Activated T-cell treated with anti-CD3 and anti-CD28 coated beads, Interleukin-2, amount 50 U/mL, for 24 hours (primary cell): ENCODE measurements at regions not wholly inside any gene's neighbourhood (a gene's known extent, or its start where the extent isn't known, plus 50 kb on each side); places are given as distances from the start of the nearest gene placed in this dataset.

Source experiments
- DNase-seq: peaks from one replicate; pipeline ENCODE4 v3.0.0-alpha.2; 2020
- H3K27ac Mint-ChIP-seq: 2 replicates; pipeline ENCODE4 v1.8.0; 2020; ENCODE audit warnings: mild to moderate bottlenecking, mixed read lengths
- H3K27me3 Mint-ChIP-seq: 2 replicates; pipeline ENCODE4 v1.8.0; 2020; ENCODE audit warnings: mixed read lengths
- H3K36me3 Mint-ChIP-seq: 2 replicates; pipeline ENCODE4 v1.8.0; 2020; ENCODE audit warnings: low read depth, mixed read lengths
- H3K4me1 Mint-ChIP-seq: 2 replicates; pipeline ENCODE4 v1.8.0; 2020; ENCODE audit warnings: low read depth, mixed read lengths
- H3K4me3 Mint-ChIP-seq: 2 replicates; pipeline ENCODE4 v1.8.0; 2020; ENCODE audit warnings: mild to moderate bottlenecking, moderate library complexity, mixed read lengths
- H3K9me3 Mint-ChIP-seq: 2 replicates; pipeline ENCODE4 v1.8.0; 2020; ENCODE audit warnings: mixed read lengths

- Mint-ChIP-seq H3K27me3 (no peaks in the 10 kb centered on the region), H3K9me3 (no peaks in the 10 kb centered on the region), H3K27ac (no peak overlapping the region), H3K4me3 (no peak overlapping the region), H3K36me3 (no peaks in the 10 kb centered on the region), H3K4me1 (no peaks in the 10 kb centered on the region)
- no peak for DNase-seq
These were observed 150.9 kb downstream of the COL6A3 start for GRCh38 chr2:237262838-237263771.

GRCh38 chr2:237264480-237265219, 149.3 kb downstream of the COL6A3 start:
- no peaks in the 10 kb centered on the region for H3K4me1 Mint-ChIP-seq
- H3K27me3 Mint-ChIP-seq = peaks cover 9% of the 10 kb centered on the region
- H3K9me3 Mint-ChIP-seq = no peaks in the 10 kb centered on the region
- H3K4me3 Mint-ChIP-seq = no peak overlapping the region
- H3K27ac Mint-ChIP-seq = no peak overlapping the region
- no peaks in the 10 kb centered on the region for H3K36me3 Mint-ChIP-seq
- no peak for DNase-seq

GRCh38 chr2:237268004-237268708, 145.8 kb downstream of the COL6A3 start:
- Mint-ChIP-seq H3K27ac (no peak overlapping the region), H3K4me3 (no peak overlapping the region), H3K9me3 (no peaks in the 10 kb centered on the region), H3K36me3 (no peaks in the 10 kb centered on the region), H3K4me1 (no peaks in the 10 kb centered on the region), H3K27me3 (peaks cover 32% of the 10 kb centered on the region)
- no peak for DNase-seq

GRCh38 chr2:237269138-237269875, 144.7 kb downstream of the COL6A3 start:
- no peaks in the 10 kb centered on the region for H3K9me3 Mint-ChIP-seq
- no peaks in the 10 kb centered on the region for H3K36me3 Mint-ChIP-seq
- DNase-seq = no peak
- no peak overlapping the region for H3K4me3 Mint-ChIP-seq
- H3K27ac Mint-ChIP-seq = no peak overlapping the region
- no peaks in the 10 kb centered on the region for H3K4me1 Mint-ChIP-seq
- peaks cover 32% of the 10 kb centered on the region for H3K27me3 Mint-ChIP-seq

- Mint-ChIP-seq H3K4me3 (no peak overlapping the region), H3K36me3 (no peaks in the 10 kb centered on the region), H3K27me3 (peaks cover 32% of the 10 kb centered on the region), H3K4me1 (no peaks in the 10 kb centered on the region), H3K27ac (no peak overlapping the region), H3K9me3 (no peaks in the 10 kb centered on the region)
- no peak for DNase-seq
These were observed 143.4 kb downstream of the COL6A3 start for GRCh38 chr2:237270520-237270919.

- DNase-seq = no peak
- Mint-ChIP-seq H3K9me3 (no peaks in the 10 kb centered on the region), H3K4me1 (no peaks in the 10 kb centered on the region), H3K27me3 (peaks cover 37% of the 10 kb centered on the region), H3K27ac (no peak overlapping the region), H3K4me3 (no peak overlapping the region), H3K36me3 (no peaks in the 10 kb centered on the region)
These were observed 142.0 kb downstream of the COL6A3 start for GRCh38 chr2:237271698-237272652.
